ENCODE measurements at regions not wholly inside any gene's neighbourhood (a gene's known extent, or its start where the extent isn't known, plus 50 kb on each side); places are given as distances from the start of the nearest gene placed in this dataset.
"Not testable (repeated sequence)": the region's sequence is repeated elsewhere in the genome, so short reads cannot be mapped to it uniquely, and the experiment has no call there.

- ATAC-seq (ENCODE audit: poor library complexity) (no peak), DNase-seq (no peak)
- TF ChIP-seq CTCF (IDR thresholded peaks at IDR 0.05): no peak
- no peaks in the 10 kb centered on the region for H3K9me3 Mint-ChIP-seq
- H3K27me3 Mint-ChIP-seq: peaks cover 45% of the 10 kb centered on the region
- peaks cover 0 to 4% of the 10 kb centered on the region in 2 experiments for H3K27me3 ChIP-seq (ENCODE audit: control insufficient read depth in 1 of 2, insufficient read depth in 2 of 2, low read length in 2 of 2)
- no peaks in the 10 kb centered on the region for H3K4me1 ChIP-seq (ENCODE audit: insufficient read depth, low read length)
- POLR2A ChIA-PET: no interaction called here
- CTCF ChIA-PET: no interaction called here
- H3K36me3 ChIP-seq (ENCODE audit: insufficient read depth, low read length): no peaks in the 10 kb centered on the region
- no peak overlapping the region for H3K4me3 ChIP-seq (ENCODE audit: low read length)
- no peaks in the 10 kb centered on the region for H3K4me1 Mint-ChIP-seq (ENCODE audit: low read depth)
- no peak overlapping the region for H3K4me3 Mint-ChIP-seq
- no peaks in the 10 kb centered on the region for H3K36me3 Mint-ChIP-seq (ENCODE audit: low read depth)
- no peak overlapping the region for H3K27ac Mint-ChIP-seq
- H3K9me3 ChIP-seq (ENCODE audit: control insufficient read depth in 1 of 2, insufficient read depth in 1 of 2, low read length in 2 of 2): no peaks in the 10 kb centered on the region
- intact Hi-C loops (cut with DNase I, micrococcal nuclease): no loop called here
- H3K27ac ChIP-seq (ENCODE audit: low read depth in 1 of 2, low read length in 2 of 2): no peak overlapping the region
Observed at GRCh38 chr6:29236060-29236459, 65.4 kb downstream of the OR2J2 start.

GRCh38 chr6:29236634-29237033 lies 64.9 kb upstream of the OR14J1 start:
- H3K4me1 Mint-ChIP-seq (ENCODE audit: low read depth): no peaks in the 10 kb centered on the region
- no peaks in the 10 kb centered on the region for H3K36me3 ChIP-seq (ENCODE audit: insufficient read depth, low read length)
- H3K9me3 Mint-ChIP-seq: peaks cover 1% of the 10 kb centered on the region
- no peak for TF ChIP-seq CTCF (IDR thresholded peaks at IDR 0.05)
- no peaks in the 10 kb centered on the region for H3K9me3 ChIP-seq (ENCODE audit: control insufficient read depth in 1 of 2, insufficient read depth in 1 of 2, low read length in 2 of 2)
- ChIA-PET POLR2A (interaction anchor here (0.6 kb wide), 1 partner anchor 81 kb away, joined by 3 read pairs; no protein-coding TSS in a partner anchor), CTCF (no interaction called here)
- no peak overlapping the region for H3K4me3 Mint-ChIP-seq
- intact Hi-C loops (cut with DNase I, micrococcal nuclease): no loop called here
- no peak overlapping the region for H3K27ac ChIP-seq (ENCODE audit: low read depth in 1 of 2, low read length in 2 of 2)
- no peaks in the 10 kb centered on the region for H3K36me3 Mint-ChIP-seq (ENCODE audit: low read depth)
- H3K27ac Mint-ChIP-seq: no peak overlapping the region
- no peaks in the 10 kb centered on the region for H3K4me1 ChIP-seq (ENCODE audit: insufficient read depth, low read length)
- ATAC-seq (ENCODE audit: poor library complexity) (no peak), DNase-seq (no peak)
- H3K27me3 ChIP-seq (ENCODE audit: control insufficient read depth in 1 of 2, insufficient read depth in 2 of 2, low read length in 2 of 2): peaks cover 0 to 4% of the 10 kb centered on the region in 2 experiments
- peaks cover 43% of the 10 kb centered on the region for H3K27me3 Mint-ChIP-seq
- H3K4me3 ChIP-seq (ENCODE audit: low read length): no peak overlapping the region

GRCh38 chr6:29243044-29243443 lies 58.5 kb upstream of the OR14J1 start:
- H3K4me1 ChIP-seq (ENCODE audit: insufficient read depth, low read length); H3K27ac Mint-ChIP-seq; H3K4me3 ChIP-seq (ENCODE audit: low read length); ATAC-seq (ENCODE audit: poor library complexity); H3K9me3 ChIP-seq (ENCODE audit: control insufficient read depth in 1 of 2, insufficient read depth in 1 of 2, low read length in 2 of 2); H3K36me3 ChIP-seq (ENCODE audit: insufficient read depth, low read length); H3K4me1 Mint-ChIP-seq (ENCODE audit: low read depth); H3K4me3 Mint-ChIP-seq; intact Hi-C loops (cut with DNase I, micrococcal nuclease); DNase-seq; H3K27ac ChIP-seq (ENCODE audit: low read depth in 1 of 2, low read length in 2 of 2); H3K36me3 Mint-ChIP-seq (ENCODE audit: low read depth); POLR2A ChIA-PET; CTCF ChIA-PET; H3K27me3 ChIP-seq (ENCODE audit: control insufficient read depth in 1 of 2, insufficient read depth in 2 of 2, low read length in 2 of 2): not testable (repeated sequence)
- peaks cover 21% of the 10 kb centered on the region for H3K9me3 Mint-ChIP-seq
- peaks cover 70% of the 10 kb centered on the region for H3K27me3 Mint-ChIP-seq

Measured in CD4-positive, alpha-beta T cell (primary cell).